GM21723 (cell line): ENCODE measurements at regions not wholly inside any gene's neighbourhood (a gene's known extent, or its start where the extent isn't known, plus 50 kb on each side); places are given as distances from the start of the nearest gene placed in this dataset.

ENCODE experiments used
- ATAC-seq: cut with Tn5 transposase; IDR thresholded peaks from one replicate; pipeline ENCODE4 v1.9.1; 2021; ENCODE audit warnings: mild to moderate bottlenecking, moderate library complexity; ENCODE audit not compliant: unreplicated experiment

DNA sequence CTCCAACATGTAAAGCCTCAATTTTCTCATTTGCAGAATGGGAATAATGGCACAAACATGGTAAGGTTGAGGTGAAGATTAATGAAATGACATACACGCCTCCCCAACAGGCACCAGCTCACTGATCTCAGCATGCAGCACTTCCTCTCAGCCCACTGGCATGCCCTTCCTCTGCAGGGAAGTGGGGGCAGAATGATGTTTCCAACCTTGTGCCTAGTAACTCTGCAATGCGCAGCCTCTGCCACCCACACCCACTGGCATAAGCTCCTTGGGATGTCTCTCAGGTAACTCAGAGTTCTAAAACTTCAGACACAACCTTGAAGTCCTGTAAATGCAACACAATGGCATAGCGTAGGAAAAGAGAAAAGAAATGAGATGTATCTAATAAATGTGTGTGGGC, 540.7 kb downstream of the HTR7 start:
- no peak for ATAC-seq

DNA sequence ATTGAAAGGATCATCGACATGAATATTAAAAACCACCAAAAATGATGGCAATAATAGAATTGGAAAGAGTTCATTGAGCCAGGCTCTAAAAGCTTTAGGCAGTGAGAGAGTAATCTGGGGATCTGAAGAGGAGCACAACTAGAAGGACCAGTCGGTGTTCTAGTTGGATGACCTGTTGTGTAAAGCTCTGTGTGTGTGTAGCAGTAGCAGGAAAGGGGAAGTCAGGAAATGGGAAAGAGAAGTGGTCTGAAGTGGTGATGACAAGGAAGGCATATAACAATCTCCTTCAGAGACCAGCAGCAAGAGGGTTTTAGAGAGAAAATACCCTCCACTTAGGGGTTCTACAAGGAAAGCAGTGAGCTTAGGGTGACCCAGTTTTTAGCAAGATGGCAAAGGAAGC, 539.2 kb downstream of the HTR7 start:
- no peak for ATAC-seq

DNA sequence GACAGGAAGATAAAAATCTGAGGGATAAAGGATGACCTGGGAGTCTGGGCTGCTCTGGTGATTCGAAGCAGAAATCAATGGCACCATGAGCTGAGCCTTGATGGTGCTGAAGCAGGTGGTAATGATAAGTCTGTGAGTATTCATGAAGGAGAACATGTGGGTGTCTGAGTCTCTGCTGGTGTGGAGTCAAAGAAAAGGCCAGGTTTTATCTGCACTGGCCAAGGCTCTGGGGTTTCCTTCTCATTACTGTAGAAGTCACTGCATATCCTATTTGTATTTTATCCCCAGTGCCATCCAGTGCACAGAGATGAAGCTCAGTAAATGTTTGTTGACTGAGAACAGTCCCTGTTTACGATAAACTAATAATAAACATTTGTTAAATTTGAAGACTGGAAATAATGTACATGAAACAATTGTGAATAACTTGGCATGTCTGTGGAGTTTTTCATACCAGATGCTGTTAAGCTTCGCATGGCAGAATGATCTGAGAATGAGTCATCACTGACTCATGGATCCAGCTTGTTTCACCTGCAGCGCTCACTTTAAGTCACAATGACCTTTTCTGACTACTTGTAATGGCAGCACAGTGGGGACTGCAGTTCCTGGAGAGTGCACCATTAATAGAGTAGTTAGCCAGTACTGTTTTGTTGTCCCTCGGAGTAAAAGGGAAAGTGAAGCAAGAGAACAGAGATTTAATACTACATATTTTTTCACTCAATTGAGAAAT, 538.5 kb downstream of the HTR7 start:
- ATAC-seq, result peak; percentile 82

DNA sequence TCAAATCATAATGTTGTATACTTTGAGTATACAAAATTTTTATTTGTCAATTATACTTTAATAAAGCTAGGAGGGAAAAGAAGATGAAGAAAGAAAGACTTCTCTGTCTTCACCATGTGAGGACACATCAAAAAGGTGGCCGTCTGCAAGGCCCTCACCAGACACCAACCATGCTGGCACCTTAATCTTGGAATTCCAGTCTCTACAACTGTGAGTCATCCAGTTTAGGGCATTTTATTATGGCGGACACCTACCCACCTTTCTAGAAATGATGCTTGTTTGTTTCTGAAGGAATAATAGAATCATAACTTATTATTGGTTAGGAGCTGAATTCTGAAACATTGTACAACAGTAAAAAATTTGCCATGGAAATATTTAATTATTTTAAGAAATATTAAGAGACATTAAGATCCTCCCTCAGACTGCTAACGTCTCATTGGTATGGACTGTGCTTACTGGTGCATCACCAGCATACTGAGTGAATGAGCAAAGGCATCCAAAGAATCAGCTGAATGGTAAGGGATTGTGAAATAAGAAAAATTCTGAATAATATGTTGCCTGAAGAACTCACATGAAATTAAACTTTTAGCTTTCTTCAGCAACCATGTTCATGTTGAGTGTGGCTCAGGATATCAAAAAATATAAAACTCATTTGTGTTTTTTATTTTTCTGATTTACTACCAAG, 536.6 kb downstream of the HTR7 start:
- ATAC-seq, result no peak

DNA sequence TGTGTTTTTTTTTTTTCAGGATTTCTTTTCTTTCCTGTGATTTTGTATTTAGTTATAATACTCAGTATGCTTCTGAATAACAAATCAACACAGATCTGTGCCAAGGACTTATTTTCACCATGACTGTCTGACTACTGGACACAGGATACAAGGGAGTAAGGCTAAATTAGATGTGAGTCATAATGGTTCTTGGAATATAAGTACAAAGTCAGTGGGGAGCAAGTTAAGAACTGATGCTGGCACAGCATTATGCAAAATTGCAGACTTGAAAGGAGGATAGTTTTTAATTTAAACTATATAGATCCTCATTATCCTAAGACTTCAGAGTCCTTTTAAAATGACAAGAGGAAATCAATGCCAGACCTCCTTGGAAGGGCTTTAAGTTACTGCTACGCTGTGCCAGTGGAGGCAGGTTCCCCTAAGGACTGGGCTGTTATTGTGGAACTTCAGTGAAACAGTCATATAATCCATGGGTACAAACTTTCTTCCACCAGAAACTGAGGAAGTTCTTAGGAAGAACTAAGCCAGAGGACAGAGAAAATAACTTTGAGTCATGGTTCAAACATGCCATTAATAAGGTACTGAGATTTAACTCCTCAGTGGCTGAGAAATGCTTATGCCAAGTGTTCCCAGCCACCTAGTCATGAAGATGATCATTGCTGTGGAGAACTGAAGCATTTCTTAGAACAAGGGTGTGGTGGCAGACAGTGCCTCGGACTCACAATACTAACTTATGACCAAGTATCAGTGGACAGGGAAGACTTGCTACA, 531.2 kb downstream of the HTR7 start:
- ATAC-seq, result no peak

DNA sequence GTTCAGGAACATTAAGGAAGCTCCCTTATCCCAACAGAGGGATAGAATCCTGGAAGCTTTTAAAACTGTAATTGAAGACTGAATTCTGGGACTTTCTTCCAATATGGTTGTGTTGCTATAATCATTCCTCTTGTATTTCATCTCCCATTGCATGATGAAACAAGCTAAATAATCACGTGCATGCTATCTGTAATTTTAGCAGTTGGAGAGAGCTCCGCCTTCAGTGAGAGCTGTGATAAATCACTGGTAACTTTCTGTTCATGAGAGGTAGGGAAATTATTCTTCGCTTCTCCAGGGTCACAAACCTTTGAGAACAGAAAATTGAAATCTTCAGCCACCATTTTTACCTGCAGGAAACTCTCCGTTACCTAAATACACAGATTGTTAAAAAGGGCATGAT, 530.2 kb downstream of the HTR7 start:
- ATAC-seq, result no peak

DNA sequence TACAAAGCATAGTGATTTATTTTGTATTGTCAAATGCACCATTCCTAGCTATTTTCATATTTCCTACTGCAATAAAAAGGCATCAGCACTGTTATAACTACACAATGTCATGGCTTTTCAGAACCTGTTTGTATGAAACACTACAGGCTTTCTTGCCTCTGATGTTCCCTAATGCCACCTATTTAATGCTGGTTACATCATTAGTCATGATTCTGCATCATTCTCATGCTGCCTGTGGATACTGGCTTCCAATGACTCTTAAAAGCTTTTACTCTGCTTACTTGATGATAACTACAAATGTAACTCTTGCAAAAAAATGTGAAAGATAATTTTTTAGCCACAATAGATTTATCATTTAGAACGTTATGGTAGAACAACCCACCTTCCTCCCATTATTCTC, 529.4 kb downstream of the HTR7 start:
- ATAC-seq, result no peak

DNA sequence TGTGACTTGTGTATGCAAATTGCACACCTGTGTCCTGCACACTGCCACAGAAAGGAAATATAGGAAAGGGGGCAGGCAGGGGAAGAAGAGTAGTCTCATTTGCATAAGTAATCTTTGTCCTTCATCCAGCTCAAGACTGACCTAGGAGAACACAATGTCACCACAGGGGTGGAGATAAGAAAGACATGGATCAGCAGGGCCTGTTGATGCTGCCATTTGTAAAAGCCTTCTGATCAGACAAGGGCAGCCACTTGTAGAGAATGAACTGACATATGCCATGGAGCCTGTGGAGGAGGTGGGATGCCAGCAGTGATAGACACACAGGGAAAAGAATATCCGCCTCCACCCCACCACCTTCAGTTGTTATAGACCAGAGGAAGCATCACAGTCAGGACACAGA, 528.9 kb downstream of the HTR7 start:
- no peak for ATAC-seq

DNA sequence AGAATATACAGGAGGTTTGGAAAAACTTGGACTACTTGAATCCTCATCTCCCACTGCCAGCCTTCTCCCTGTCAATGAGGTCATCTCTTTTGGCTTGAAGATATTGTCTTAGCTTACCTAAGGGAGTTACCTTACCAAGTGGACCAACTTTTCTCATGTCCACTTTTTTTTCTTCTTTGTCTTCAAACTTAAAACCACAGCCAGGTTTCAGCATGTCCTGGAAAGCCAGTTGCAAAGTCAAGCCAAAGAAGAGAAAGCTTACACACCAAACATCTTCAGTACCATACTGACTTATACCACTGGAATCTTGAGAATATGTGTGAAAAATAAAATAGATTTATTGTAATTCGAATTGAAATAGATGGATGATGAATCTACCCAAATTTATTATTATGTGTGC, 520.5 kb downstream of the HTR7 start:
- ATAC-seq, result no peak

DNA sequence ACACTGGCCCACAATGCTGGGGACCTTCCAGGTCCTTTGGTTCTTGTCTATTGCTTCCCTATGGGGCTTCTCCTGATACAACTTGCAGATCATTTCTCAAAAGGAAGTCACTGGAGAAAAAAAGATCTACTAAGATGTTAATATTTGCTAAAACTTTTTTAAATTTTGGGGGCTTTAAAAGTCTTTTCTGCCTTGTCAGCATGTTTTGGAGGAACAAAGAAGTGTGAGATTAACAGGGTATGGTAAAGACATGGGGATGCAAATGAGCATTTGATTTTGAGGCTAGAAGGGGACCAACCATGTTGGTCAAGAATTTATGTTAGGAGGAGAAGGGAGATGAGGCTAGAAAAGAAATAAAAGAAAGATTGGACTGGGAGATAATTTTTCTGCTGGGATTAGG, 515.4 kb downstream of the HTR7 start:
- ATAC-seq, result no peak

DNA sequence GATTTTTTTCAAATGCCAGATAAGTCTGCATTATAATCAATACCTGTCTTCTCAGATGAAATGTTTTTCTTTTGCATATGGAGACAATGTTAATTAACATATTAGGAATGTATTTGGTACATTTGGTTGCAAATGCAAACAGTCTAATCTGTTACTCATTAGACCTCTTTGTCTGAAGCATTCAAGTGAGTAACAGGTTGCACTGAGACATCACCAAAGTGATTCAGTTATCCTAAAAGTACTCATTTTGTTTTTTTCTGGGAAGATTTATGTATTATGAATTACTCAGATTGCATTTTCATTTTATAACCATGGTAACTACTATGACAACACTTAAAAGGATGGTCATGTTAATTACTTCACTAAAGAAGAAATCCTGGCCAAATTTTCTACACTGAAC, 513.6 kb downstream of the HTR7 start:
- no peak for ATAC-seq

DNA sequence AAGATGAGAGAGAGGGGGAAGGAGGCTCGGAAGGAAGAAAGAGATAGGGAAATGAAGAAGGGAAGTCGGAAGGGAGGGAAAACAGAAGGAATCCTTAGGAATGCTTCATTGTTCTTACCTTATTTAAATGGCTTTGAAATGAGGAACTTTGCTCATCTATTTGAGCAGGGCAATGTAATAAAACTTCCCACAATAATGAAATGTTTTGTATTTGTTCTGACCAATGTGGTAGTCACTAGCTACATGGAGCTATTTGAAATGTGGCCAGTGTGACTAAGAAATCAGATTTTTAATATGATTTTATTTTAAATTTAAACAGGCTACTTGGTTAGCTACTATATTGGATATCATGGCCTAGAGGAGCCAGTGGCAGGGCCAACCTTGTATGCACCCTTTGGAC, 510.6 kb downstream of the HTR7 start:
- no peak for ATAC-seq

DNA sequence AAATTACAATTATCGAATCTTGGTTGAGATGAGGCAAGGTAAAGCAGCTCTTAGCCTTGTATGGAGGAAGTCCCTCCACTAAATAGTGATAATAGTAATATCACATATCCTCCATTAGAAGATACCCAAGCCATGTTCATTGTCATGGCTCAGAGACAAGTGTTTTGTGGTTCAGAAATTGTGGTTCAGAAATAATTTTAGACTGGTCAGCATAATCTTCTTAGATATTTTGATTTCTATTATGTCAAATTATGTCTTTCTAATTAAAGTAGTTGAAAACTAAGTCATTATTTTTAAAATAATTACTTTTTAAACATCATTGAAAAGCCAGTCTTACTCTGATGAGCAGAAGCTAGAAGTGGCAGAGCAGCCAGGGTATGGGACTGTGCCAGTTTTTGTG, 507.7 kb downstream of the HTR7 start:
- no peak for ATAC-seq

DNA sequence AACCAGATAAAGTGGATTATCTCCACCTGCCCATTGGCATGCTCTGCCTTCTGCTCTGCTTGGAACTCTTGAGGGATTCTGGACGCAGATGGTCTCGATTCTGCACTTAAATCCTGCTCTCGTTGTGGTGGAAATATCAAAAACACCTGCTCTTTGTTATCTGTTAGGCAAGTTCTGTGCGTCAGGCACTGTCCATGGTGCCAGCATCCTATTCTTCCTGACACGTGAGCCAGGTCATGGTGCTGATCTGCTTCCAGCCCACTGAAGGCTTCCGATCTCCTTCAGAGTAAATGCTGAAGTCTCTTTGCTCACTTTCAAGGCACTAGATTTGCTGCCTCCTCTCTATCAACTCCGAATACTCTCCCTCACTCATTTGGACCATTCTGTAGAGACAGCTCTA, 505.6 kb downstream of the HTR7 start:
- no peak for ATAC-seq

DNA sequence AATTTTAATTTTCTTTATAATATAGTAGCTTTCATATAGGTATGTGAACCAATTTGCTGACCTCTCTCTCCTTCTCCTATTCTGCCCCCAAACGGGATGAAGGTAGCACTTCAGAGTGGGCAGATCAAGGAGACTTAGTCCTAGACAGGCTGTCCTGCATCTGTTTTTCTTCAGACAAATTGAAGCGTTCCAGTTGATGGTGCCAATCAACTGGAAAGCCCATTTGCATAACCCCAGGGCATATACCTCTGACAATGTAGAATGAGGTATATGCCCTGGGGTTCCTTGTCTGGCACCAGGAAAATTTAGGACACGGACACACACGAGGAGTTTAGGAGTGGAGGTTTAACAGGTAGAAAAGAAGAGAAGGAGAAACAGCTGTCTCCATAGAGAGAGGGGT, 502.9 kb downstream of the HTR7 start:
- ATAC-seq, result no peak

DNA sequence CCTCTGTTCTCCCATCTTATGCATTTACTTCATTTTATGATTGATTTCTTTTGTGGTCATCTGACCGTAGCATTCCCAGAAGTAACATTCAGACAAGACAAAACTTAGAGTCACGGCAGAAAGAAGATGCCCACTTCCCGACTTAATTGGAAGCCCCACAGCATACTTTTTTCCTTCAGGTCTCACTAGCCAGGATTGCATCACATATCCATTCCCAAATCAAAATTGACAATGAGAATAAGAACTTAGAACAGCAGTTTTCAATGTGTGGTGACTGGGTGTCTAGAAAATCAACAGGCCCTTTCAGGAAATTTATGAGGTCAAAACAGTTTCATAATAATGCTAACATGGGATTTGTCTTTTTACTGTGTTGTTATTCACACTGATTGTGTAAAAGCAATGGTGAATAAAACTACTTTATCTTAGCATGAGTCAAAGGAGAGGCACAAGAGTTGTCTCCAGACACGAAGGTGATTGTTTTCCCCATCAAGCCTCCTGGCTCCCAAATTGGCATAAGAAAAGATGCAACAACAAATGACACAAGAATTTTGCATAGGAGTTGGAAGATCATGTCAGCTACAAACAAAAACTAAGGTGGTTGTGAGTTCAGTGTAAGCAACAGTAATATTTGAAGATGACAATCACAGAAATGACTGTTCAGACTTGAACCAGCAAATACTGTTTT, 493.9 kb downstream of the HTR7 start:
- no peak for ATAC-seq

DNA sequence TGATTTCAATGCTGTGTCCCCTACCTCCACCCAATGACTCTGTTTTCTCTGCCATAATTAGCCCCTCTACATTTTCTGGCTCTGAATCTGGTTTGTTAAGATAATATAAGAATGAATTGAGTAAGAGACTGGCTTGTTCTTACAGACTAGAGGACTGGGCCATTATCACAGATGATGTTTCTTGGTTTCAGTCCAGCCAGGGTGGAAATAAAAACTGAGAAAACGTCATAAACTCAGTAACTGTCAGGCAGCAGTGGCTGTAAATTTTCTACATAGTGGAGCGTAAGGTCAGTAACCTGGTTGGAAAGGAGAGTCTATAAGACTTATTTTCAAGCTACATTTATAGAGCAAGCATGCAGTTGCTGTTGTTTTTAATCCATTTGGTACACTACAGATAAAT, 485.4 kb downstream of the HTR7 start:
- no peak for ATAC-seq

DNA sequence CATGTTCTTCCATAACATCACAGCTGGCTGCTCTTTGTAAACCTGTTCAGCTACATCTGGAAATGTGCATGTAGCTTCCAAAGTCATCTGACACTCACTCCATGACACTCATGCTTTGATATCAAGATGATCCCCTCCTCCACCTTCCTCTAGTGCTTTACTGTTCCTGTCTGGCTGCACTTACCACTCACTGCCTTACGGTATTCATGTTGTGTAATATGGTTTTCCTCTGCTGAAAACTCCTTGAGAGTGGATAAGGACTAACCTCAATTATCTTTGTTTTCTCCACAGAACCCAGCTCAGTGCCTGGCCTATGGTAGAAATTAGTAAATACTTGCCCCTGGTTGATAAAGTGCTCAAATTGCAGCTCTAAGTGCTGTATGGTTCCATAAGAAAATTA, 483.9 kb downstream of the HTR7 start:
- no peak for ATAC-seq

DNA sequence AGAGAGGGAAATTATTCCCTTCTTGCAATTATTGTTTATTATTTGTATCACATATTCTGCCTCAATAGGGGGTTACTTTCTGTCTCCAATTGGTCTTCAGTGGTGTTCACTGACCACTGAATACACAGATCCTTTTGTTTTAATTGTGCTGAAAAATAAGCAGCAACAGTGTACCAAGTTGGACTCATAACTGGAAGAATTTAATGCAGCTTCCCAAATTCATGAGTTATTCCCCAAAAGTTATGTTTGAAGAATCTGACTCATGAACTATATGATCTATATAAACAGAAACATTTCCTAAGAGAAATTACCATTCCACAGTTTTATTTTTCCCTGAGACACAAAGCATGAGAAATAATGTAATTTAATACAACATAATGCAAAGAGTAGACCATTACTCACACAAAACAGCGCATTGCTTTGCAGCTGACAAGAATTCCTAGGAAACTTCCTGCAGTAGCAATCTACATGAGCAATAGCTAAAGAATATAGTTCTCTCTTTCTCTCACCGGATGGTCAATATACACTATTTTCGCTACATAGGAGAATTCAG, 479.2 kb downstream of the HTR7 start:
- no peak for ATAC-seq

DNA sequence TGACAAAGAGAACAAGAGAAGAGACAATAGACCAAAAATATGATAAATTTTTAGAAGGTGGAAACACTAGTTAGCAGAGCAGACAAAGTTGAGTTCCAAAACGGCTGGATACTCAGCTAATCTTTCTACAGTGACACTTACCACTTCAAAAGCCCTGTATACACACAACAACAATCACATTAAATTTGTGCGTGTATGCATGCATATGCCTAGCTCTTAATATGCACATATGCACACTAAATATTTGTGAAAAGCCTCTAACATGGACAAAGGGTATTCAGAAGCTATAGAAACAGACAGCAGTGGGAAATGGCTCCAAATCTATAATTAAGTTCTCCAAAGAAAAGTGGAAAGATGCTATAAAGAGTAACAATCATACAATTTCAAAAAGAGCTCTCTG, 476.4 kb downstream of the HTR7 start:
- no peak for ATAC-seq

DNA sequence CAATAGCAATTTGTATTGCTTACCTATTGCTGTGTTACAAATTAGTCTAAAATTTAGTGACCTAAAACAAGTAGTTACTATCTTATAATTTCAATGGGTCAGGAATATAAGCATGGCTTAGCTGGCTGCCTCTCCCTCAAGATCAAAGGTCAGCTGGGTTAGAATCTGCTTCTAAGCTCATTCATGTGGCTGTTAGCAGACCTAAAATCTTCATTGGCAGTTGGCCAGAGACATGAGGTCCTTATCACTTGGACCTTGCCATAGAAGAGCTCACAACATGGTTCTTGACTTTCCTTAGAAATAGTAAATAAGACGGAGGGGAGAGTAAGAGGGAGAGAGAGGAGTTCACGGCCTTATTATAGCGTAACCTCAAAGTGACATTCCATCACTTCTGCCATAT, 468.0 kb downstream of the HTR7 start:
- no peak for ATAC-seq
